NCI-H345 (cell line): ENCODE measurements at regions not wholly inside any gene's neighbourhood (a gene's known extent, or its start where the extent isn't known, plus 50 kb on each side); places are given as distances from the start of the nearest gene placed in this dataset.

Source experiments
- DNase-seq: peaks from one replicate; lab custom pipeline; 2025; lab: John Stamatoyannopoulos, UW

GRCh38 chr4:147428583-147428982 is 52.3 kb upstream of the EDNRA start:
- DNase-seq = no peak

GRCh38 chr4:147430111-147430510 is 50.8 kb upstream of the EDNRA start:
- DNase-seq = no peak
